Neural progenitor cell (in vitro differentiated cells): ENCODE measurements at regions not wholly inside any gene's neighbourhood (a gene's known extent, or its start where the extent isn't known, plus 50 kb on each side); places are given as distances from the start of the nearest gene placed in this dataset.

Source experiments
- DNase-seq: peaks from one replicate; pipeline ENCODE4 v3.0.0-alpha.2; 2016; ENCODE audit warnings: low spot score
- H2AFZ ChIP-seq: fragments of 200-600 bp; sonication (generic); replicated peaks from 2 replicates; pipeline ENCODE4 v1.6.1; 2016; ENCODE audit warnings: antibody characterized with exemption
- H3F3A ChIP-seq: fragments of 200-600 bp; sonication (generic); 2 replicates; pipeline ENCODE4 v1.6.1; 2016; ENCODE audit warnings: antibody characterized with exemption, low read depth
- H3K27ac ChIP-seq: fragments of 200-600 bp; sonication (generic); 2 replicates; pipeline ENCODE4 v1.5.1; 2016; ENCODE audit warnings: mild to moderate bottlenecking
- H3K27me3 ChIP-seq: fragments of 200-600 bp; sonication (generic); 2 replicates; pipeline ENCODE4 v1.6.1; 2016; ENCODE audit warnings: mild to moderate bottlenecking, moderate library complexity
- H3K36me3 ChIP-seq: fragments of 200-600 bp; sonication (generic); 2 replicates; pipeline ENCODE4 v1.5.1; 2016
- H3K4me1 ChIP-seq: fragments of 200-600 bp; sonication (generic); 2 replicates; pipeline ENCODE4 v1.6.1; 2016; ENCODE audit warnings: mixed run types
- H3K4me2 ChIP-seq: fragments of 200-600 bp; sonication (generic); 2 replicates; pipeline ENCODE4 v1.6.1; 2016
- H3K4me3 ChIP-seq: fragments of 200-600 bp; sonication (generic); 2 replicates; pipeline ENCODE4 v1.5.1; 2016
- H3K79me2 ChIP-seq: fragments of 200-600 bp; sonication (generic); 2 replicates; pipeline ENCODE4 v1.6.1; 2016; ENCODE audit warnings: low read depth
- H3K9ac ChIP-seq: fragments of 200-600 bp; sonication (generic); 2 replicates; pipeline ENCODE4 v1.6.1; 2016
- H3K9me3 ChIP-seq: fragments of 200-600 bp; sonication (generic); 2 replicates; pipeline ENCODE4 v1.5.1; 2016; ENCODE audit warnings: low read depth
- H4K20me1 ChIP-seq: fragments of 200-600 bp; sonication (generic); 2 replicates; pipeline ENCODE4 v1.6.1; 2016; ENCODE audit warnings: low read depth
- H3K27ac Mint-ChIP-seq: 3 replicates; pipeline ENCODE4 v1.8.0; 2021; ENCODE audit warnings: mixed read lengths
- H3K27me3 Mint-ChIP-seq: 2 replicates; pipeline ENCODE4 v1.8.0; 2022; ENCODE audit warnings: low read depth, mild to moderate bottlenecking, inconsistent platforms, moderate library complexity, mixed read lengths; ENCODE audit not compliant: insufficient read depth
- H3K36me3 Mint-ChIP-seq: 3 replicates; pipeline ENCODE4 v1.8.0; 2021; ENCODE audit warnings: mixed read lengths
- H3K4me1 Mint-ChIP-seq: 3 replicates; pipeline ENCODE4 v1.8.0; 2021; ENCODE audit warnings: mixed read lengths
- H3K4me3 Mint-ChIP-seq: 3 replicates; pipeline ENCODE4 v1.8.0; 2021; ENCODE audit warnings: mild to moderate bottlenecking, moderate library complexity, mixed read lengths
- H3K9me3 Mint-ChIP-seq: 3 replicates; pipeline ENCODE4 v1.8.0; 2020; ENCODE audit warnings: mixed read lengths
- CTCF ChIP-seq: fragments of 200-600 bp; sonication (generic); IDR thresholded peaks from 2 replicates; pipeline ENCODE4 v1.5.1; 2017; ENCODE audit warnings: antibody characterized with exemption, mild to moderate bottlenecking
- EZH2 ChIP-seq: fragments of 200-600 bp; sonication (generic); IDR thresholded peaks from 2 replicates; pipeline ENCODE4 v1.6.1; 2017; ENCODE audit warnings: antibody characterized with exemption, mild to moderate bottlenecking, moderate library complexity
- EZH2phosphoT487 ChIP-seq: fragments of 200-600 bp; sonication (generic); IDR thresholded peaks from 2 replicates; pipeline ENCODE4 v1.6.1; 2017; ENCODE audit warnings: antibody characterized with exemption

GRCh38 chr19:30082168-30082567 lies 140.1 kb downstream of the URI1 start:
- Mint-ChIP-seq H3K4me1 (no peaks in the 10 kb centered on the region), H3K36me3 (no peaks in the 10 kb centered on the region), H3K4me3 (no peak overlapping the region), H3K27me3 (peaks cover 2% of the 10 kb centered on the region), H3K27ac (no peak overlapping the region), H3K9me3 (peaks cover 17% of the 10 kb centered on the region)
- H3K4me3 ChIP-seq: no peak overlapping the region
- no peak for DNase-seq
- no peaks in the 10 kb centered on the region for H3K36me3 ChIP-seq
- H3K79me2 ChIP-seq: no peaks in the 10 kb centered on the region
- H3F3A ChIP-seq: no peaks in the 10 kb centered on the region
- no peaks in the 10 kb centered on the region for H3K9me3 ChIP-seq
- H3K9ac ChIP-seq: no peak overlapping the region
- no peak overlapping the region for H2AFZ ChIP-seq
- TF ChIP-seq CTCF (no peak), EZH2phosphoT487 (no peak), EZH2 (no peak)
- no peaks in the 10 kb centered on the region for H3K27me3 ChIP-seq
- no peaks in the 10 kb centered on the region for H3K4me1 ChIP-seq
- no peak overlapping the region for H3K4me2 ChIP-seq
- no peaks in the 10 kb centered on the region for H4K20me1 ChIP-seq
- H3K27ac ChIP-seq: no peak overlapping the region

- TF ChIP-seq EZH2 (no peak), CTCF (no peak), EZH2phosphoT487 (no peak)
- Histone ChIP-seq H3F3A (no peaks in the 10 kb centered on the region), H3K4me2 (no peak overlapping the region), H3K79me2 (no peaks in the 10 kb centered on the region), H3K4me1 (no peaks in the 10 kb centered on the region), H3K27ac (no peak overlapping the region), H3K9me3 (no peaks in the 10 kb centered on the region), H3K36me3 (no peaks in the 10 kb centered on the region), H2AFZ (no peak overlapping the region), H3K4me3 (no peak overlapping the region), H3K9ac (no peak overlapping the region), H3K27me3 (no peaks in the 10 kb centered on the region), H4K20me1 (no peaks in the 10 kb centered on the region)
- peaks cover 17% of the 10 kb centered on the region for H3K9me3 Mint-ChIP-seq
- H3K36me3 Mint-ChIP-seq: no peaks in the 10 kb centered on the region
- H3K27me3 Mint-ChIP-seq: peaks cover 2% of the 10 kb centered on the region
- DNase-seq: no peak
- peak overlapping the region; percentile 17 for H3K4me3 Mint-ChIP-seq
- no peak overlapping the region for H3K27ac Mint-ChIP-seq
- no peaks in the 10 kb centered on the region for H3K4me1 Mint-ChIP-seq
Observed at GRCh38 chr19:30082611-30083010, 140.6 kb downstream of the URI1 start.

GRCh38 chr19:30083125-30083681 lies 141.2 kb downstream of the URI1 start:
- no peak for DNase-seq
- H3K4me1 Mint-ChIP-seq: no peaks in the 10 kb centered on the region
- Histone ChIP-seq H3K36me3 (no peaks in the 10 kb centered on the region), H3K4me1 (no peaks in the 10 kb centered on the region), H3K4me2 (no peak overlapping the region), H3K79me2 (no peaks in the 10 kb centered on the region), H3K27ac (no peak overlapping the region), H3K4me3 (no peak overlapping the region), H4K20me1 (no peaks in the 10 kb centered on the region), H3K27me3 (no peaks in the 10 kb centered on the region), H3F3A (no peaks in the 10 kb centered on the region), H2AFZ (no peak overlapping the region), H3K9me3 (no peaks in the 10 kb centered on the region), H3K9ac (no peak overlapping the region)
- H3K27me3 Mint-ChIP-seq: peaks cover 2% of the 10 kb centered on the region
- no peaks in the 10 kb centered on the region for H3K36me3 Mint-ChIP-seq
- TF ChIP-seq EZH2phosphoT487 (no peak), EZH2 (no peak), CTCF (no peak)
- H3K9me3 Mint-ChIP-seq: peaks cover 17% of the 10 kb centered on the region
- H3K27ac Mint-ChIP-seq: no peak overlapping the region
- no peak overlapping the region for H3K4me3 Mint-ChIP-seq
